ENCODE measurements at regions not wholly inside any gene's neighbourhood (a gene's known extent, or its start where the extent isn't known, plus 50 kb on each side); places are given as distances from the start of the nearest gene placed in this dataset.

DNA sequence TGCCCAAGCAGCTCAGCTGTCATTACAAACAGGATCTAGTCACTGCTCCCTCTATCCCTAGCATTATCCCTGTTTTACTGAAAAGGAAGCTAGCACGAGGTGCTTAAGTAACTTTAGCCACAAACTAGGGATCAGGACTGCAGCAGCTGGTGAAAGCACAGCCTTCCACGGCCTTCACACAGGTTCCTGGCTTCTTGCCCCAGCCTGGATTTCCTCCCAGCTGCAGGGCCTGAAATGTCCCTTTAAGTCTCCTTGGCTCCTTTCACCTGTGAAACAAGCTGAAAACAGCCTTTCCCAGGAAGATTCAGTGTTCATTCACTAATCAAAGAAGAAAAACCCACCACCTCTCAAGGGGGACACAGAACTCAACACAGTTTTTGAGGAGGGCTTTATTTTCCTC lies 754.5 kb downstream of the DIAPH3 start:
- TF ChIP-seq, protein P1, sequence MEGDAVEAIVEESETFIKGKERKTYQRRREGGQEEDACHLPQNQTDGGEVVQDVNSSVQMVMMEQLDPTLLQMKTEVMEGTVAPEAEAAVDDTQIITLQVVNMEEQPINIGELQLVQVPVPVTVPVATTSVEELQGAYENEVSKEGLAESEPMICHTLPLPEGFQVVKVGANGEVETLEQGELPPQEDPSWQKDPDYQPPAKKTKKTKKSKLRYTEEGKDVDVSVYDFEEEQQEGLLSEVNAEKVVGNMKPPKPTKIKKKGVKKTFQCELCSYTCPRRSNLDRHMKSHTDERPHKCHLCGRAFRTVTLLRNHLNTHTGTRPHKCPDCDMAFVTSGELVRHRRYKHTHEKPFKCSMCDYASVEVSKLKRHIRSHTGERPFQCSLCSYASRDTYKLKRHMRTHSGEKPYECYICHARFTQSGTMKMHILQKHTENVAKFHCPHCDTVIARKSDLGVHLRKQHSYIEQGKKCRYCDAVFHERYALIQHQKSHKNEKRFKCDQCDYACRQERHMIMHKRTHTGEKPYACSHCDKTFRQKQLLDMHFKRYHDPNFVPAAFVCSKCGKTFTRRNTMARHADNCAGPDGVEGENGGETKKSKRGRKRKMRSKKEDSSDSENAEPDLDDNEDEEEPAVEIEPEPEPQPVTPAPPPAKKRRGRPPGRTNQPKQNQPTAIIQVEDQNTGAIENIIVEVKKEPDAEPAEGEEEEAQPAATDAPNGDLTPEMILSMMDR (conservative IDR thresholded peaks at IDR 0.05): no peak
- no peak for TF ChIP-seq EZH2 (IDR thresholded peaks at IDR 0.05; ENCODE audit: low read depth)
